ENCODE measurements at regions not wholly inside any gene's neighbourhood (a gene's known extent, or its start where the extent isn't known, plus 50 kb on each side); places are given as distances from the start of the nearest gene placed in this dataset.

DNA sequence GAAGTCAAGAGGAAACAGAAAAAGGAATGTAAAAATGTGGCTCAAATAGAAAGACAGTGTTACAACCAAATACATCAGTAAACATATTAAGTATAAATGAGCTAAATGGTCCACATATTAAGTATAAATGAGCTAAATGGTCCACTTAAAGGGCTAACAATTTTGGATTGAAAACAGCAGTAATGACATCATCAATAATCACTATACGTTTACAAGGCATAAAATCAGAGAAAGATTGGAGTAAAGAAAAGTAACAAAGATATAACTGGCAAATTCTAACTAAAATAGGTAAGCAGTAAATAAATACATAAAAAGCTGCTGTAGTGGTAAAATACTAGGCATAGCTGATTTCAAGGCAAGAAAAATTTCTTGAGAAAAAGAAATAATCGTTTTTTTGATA is 1298.4 kb upstream of the CELF2 start:
- no peak for DNase-seq

DNA sequence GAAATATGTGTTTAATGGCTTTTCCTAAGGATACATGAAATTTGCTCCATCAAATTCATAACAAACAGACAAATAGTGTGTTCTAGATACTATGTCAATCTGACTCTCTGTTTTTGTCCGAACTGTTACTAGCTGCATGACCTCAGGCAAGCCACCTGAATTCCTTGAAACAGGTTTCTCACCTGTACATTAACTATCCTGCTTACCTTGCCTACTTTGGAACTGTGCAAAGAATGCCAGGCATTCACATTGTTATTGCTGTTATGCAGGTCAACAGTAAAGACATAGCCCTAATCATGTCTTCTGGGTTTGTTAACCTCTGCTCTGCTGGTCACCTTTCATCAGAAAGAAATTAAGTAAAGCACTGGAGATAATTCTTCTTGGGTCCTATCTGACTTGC is 1283.9 kb upstream of the CELF2 start:
- DNase-seq, result no peak

DNA sequence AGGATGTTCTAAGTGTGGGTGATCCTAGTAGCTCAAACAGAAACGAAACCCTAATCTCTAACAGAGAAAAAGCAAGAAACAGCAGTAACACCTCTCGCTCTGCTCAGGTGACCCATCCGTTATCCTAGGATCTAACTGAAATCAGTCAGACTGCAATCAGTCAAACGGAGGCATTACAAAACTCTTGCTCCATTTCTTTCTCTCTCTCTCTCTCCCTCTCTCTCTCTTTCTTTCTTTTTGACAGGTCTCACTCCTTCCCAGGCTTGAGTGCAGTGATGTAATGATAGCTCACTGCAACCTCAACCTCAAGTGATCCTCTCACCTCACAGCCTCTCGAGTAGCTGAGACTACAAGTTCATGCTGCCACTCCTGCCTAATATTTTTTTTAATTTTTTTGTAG is 1283.5 kb upstream of the CELF2 start:
- DNase-seq, result no peak

DNA sequence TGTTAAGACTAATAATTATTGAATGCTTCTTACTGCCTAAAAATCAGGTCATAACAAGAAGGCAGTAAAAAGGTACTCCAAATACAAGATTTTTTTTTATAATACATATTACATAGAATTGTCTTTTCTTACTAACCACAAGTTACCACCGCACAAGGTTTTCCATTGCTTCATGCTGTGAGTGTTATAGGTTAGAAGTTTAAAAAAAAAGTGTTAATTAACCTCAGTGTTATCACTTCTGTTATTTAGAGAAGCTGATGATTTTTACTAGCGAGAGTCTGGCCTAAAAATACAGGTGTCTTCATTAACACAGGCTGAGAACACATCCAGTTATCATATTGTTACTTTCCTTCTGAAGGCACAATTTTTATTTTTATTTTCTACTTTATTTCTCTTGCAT is 1281.9 kb upstream of the CELF2 start:
- DNase-seq, result no peak

DNA sequence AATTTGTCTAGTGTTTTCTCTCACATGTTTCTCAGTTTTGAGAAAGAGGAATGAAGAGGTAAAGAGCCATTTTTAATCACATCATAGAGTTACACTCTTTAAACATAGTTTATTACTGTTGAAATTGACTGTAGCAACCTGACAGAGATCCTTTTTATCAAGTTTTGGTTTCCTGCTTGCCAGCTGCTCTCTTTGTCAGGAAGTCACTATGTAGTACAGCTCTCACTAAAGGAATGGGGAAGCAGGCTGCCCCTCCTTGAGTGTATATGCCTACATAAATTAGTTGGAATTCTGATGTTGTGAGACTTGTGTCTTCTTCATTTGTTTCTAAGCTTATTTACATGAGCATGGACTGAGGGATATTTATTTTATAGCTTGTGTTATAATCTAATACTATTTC is 1274.0 kb upstream of the CELF2 start:
- no peak for DNase-seq

DNA sequence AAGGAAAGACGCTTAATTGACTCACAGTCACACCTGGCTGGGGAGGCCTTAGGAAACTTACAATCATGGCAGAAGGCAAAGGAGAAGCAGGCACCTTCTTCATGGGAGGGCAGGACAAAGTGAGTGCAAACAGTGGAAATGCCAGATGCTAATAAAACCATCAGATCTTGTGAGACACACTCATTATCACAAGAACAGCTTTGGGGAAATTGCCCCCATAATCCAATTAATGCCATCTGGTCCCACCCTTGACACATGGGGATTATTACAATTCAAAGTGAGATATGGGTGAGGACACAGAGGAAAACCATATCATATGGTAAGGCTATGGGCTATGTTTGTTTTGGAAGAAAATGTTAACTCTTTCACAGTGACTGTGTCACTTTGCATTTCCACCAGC is 1272.5 kb upstream of the CELF2 start:
- no peak for DNase-seq

DNA sequence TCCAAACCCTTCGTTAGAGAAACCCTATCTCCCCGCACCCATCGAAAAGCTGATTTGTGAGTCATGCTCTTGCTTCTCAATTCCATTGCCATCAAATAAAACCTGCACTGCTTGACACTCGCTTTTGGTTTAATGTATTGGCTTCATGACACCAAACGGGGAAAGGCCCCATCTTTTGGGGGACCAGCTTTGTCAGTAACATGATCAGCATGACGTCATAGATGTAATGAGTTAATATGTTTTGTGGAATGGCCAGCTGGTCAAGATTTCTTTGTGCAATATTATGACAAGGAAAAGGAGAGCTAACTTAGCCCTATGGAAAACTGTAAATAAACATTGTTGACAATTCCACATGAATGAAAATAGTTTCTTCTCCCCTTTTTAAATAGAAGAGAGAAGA is 1260.5 kb upstream of the CELF2 start:
- DNase-seq, result no peak

DNA sequence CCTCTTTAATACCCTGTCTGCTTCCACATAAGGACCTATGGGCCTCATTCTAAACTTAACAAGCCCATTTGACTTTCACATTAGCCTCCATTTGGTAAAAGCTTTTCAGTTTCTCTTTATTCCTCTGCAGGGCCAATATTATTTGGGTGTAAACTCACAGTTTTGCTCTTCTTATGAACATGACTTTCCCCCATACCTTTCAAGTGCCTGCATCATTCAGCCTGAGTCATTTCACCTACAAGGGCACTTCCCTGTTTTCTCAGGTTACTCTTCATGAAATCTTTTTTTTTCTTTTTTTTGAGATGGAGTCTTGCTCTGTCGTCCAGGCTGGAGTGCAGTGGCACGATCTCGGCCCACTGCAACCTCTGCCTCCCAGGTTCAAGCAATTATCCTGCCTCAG is 1258.1 kb upstream of the CELF2 start:
- DNase-seq, result no peak

DNA sequence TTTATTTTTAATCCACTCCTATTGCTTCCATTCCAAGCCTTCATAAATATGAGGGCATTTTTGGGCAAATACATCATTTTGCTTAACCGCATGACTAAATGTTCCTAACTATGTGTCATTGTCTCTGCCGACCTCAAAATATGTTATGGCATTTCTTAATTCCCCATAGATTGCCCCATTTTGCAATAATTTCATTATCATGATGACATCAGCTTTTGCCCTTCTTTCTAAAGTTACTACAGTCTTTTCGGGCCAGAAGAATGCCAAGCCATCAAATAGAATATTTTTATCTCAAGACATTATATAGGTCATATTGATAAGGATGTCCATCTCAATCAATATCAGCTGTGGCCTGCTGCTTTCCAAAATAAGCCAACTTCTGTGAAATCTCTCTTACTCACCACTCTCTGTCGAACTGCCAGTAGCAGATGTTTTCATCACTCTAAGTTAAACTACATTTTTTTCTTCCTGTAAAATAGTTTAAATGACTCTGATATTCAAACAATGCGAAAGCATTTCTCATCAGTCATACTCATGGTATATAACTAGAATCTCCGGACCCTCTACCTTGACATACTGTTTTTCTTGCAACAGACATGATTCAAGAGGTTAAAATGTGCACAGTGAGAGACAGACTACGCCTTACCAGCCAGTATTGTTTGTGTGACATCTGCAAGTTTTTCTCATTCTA is 1254.6 kb upstream of the CELF2 start:
- DNase-seq, result no peak

DNA sequence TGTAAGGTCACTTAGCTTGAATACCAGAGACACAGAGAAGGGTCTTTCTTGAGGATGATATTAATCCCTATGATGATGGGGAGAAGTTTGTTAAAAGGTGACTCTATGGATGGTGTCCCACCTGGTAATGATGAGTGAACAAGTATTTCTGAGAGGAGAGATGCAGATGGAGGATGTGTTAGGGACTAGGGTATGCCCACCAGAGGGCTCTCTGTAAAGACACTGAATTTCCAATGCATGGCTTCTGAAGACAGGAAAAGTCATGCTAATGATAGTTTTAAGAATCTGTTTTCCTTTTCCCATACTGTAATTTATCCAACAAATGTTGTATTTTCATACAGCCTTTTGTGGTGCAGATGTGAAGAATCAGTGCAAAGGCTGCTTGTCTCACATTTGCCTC is 1250.9 kb upstream of the CELF2 start:
- DNase-seq, result no peak

DNA sequence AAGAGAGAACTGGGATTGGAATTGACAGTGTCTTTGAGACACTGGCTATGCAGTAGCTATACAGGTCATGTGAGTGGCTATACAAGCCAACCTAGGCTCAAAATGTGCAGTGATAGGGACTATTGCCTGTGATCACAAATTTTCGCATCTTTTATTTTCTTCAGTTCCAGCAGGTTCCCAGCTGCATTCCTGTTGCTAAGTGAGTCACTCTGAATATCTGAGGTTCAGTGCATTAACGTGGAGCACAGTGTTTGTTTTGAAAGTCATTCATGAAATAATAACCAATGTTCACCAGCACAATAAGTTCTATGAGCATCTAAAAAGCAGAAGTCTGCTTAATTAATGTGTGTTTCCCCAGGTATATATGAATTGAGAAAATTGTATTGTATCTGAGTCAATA is 1236.0 kb upstream of the CELF2 start:
- DNase-seq, result no peak

DNA sequence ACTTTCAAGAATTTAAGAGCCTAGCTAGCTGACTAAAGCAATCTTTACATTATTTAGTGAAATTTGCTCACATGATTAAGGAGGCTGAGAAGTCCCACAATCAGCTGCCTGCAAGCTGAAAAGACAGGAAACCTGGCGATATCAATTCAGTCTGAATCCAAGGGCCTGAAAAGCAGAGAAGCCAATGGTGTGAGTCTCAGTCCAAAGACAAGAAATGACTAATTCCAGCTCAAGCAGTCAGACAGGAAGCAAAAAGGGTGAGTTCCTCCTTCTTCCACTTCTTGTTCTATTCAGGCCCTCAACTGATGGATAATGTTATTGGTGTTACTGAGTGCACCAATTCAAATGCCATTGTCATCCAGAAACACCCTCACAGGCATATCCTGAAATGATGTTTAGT is 1231.6 kb upstream of the CELF2 start:
- no peak for DNase-seq

DNA sequence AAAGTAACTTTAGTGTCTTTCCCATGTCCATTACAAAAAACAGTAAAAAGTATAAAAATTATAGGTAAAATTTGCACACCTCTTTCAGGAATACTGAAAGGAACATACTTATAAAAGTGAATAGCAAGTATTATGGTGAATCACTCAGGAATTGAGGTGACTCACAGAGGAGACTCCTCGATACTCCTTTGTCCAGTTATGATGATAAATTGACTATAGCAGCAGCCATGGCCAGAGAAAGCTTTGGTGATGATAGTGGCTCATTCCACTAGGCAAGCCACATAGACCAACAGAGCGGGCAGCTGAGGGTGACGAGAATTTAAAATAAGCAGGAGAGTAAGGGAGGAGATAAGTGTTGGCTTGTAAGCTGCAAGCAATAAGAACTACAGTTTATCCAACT is 1231.1 kb upstream of the CELF2 start:
- DNase-seq, result no peak

DNA sequence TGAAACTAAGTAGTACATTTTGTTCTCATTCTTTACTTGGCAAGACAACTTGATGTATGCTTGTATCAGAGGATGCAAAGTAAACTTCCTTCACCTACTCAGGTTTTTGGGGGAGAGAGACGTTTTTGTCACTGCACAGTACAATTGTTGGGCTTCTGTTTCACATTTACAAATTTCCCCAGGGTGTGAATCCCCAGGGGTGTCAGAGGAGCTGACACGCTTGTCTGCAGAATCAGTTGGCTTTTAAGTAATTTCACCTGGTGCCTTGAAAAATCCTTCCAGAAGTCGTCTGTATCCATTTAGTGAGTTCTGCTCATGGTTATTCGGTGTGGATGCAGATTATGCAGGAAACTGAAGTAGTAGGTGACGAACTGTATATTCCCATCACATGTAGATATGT is 1227.7 kb upstream of the CELF2 start:
- DNase-seq, result no peak

DNA sequence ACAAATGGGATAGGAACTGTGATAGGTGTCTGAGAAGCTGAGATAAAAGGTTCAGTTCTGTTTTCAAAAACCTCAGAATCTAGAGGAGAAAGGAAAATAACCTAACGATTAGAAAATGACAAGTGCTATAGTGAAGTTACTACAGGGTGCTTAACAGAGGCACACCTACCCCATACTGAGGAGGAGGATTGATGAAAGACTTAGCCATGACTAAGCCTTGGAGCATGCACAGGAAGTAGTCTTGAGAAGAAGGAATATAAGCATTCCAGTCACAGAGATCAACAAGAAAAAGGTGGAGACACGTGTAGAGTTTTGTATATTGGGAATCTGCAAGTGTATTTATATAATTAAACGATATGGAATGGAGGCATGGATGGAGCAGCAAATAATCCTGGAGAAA is 1225.5 kb upstream of the CELF2 start:
- no peak for DNase-seq

DNA sequence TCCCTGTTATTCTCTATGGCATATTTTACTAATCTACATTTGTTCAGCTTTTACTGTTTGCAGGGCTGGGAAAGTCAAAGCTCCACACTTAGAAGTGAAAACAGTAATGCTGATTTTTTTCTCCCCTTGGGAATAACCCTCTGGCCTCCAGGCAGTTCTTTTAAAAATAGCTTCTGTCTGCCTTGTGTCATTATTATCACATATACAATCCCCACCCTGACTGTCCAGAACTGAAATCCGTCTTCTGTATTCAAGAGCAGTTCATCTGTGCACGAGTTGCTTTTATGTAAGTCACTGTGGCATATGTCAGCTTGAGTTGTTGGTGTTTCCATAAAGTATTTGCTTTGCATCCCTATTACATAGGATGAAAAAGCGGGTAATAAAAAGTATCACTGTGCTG is 1221.1 kb upstream of the CELF2 start:
- no peak for DNase-seq

DNA sequence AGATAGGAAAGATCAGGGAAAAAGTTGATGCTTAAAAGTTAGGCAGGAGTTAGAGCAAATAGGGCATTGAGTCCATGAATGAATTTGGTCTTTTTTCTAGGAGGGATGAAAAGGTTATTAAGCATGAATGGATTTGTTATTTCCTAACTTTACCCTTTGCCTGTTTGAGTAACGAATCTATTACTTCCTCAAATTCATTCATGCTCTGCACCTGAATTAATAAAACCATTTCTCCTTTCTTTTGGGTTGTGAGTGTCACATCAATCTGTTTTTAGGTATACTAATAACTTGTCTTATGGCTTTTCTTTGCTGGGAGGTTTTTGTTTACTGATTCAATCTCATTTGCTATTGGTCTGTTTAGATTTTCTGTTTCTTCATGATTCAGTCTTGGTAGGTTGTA is 1217.7 kb upstream of the CELF2 start:
- DNase-seq, result no peak

DNA sequence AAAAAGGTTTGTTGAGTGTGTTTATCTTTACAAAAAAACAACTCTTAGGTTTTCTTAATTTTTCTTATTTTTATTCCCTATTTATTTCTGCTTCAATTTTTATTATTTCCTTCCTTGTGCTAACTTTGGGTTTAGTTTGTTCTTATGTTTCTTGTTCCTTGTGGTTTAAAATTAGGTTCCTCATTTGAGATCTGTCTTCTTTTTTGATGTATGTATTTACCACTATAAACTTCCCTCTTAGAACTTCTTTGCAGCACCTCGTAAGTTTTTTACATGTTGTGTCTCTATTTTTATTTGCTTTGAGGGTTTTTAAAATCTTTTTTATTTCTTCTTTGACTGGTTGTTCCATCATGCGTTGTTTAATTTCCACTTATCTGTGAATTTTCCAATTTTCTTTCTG is 1217.1 kb upstream of the CELF2 start:
- DNase-seq, result no peak

DNA sequence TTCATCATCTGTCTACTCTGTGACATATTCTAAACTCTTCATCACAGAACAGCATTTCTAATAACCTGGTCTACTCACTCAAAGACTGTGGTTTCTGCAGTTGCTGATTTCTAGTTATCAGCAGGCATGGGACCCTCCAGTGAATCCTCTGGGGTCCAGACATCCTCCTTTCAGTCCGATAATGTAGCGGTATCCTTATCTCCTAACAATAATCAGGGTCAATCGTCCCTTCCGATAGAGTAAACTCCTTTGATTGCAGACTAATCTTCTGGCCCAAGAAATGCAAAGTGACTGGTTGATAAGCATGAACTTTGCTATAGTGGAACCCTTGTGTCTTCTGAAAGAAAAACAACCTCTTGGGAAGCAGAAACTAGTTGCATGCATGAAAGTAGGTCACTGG is 1209.8 kb upstream of the CELF2 start:
- no peak for DNase-seq

DNA sequence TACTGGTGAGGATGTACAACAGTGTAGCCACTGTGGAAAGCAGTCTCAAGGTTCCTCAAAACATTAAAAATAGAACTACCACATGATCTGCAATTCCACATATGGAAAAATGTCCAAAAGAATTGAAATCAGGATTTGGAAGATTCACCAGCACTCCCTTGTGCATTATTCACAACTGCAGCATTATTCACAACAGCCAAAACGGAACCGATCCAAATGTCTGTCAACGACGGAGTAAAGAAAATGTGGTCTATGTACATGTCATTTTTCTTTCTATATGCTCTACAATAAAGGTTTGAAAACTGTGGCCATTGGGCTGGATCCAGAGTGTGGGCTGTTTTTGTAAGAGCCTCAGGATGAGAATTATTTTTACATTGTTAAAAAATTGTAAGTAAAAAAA is 1206.1 kb upstream of the CELF2 start:
- DNase-seq, result no peak

DNA sequence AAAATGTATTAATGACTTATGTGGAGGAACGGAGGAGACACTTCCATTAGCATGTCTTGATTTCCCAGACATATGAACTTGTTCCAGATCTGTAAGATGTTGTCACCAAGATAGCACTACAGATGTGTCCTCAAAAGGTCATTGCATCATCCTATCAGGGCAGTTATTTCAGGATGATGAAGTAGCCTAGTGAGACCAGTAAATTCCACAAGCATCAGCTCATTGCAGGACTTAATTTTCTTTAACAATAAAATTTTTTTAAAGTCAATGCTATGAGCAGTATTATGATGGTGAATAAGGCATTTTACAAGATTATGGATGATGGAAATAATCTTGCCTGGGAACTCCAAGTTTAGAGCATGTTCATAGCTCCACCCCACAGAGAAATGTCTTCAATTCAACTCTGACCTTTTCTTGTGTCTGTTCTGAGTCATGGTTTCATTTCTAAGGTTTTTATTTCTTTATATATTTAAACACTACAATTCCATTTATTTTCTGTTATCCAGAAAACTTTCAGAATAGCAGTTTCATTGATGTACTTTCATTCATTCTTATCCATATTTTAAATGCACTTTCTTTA is 1203.3 kb upstream of the CELF2 start:
- no peak for DNase-seq

DNA sequence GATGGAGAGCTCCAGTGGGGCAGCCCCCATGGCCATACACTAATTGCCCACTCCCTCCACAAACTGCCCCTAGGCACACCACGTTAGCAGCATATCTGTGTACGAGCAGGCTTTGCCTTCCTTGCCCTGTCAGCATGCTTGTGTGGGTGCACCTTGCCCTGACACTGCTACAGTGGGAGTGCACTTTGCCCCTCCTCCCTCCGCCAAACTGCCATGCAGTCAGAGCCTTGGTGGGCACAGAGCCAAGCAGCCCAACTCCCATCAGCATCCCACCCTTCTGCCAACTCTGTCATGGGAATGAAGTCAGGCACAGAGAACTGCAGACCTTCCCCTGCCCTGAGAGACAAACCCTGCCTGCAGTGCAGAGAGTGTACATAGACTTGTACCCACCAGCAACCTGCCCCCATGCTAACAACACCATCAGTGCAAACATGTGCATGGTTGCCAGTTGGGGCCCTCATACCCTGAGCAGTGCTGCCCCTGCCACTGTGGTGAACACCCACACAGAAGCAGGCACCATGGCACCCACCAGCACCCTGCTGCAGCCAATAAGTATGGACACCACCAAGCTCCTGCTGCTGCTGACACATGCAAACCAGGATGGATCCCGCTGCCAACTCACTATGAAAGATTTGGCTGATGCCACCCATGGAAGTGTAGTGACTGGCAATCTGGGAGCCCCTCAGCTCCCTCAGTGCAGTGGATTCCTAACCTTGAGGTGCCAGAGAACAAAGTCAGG is 1197.7 kb upstream of the CELF2 start:
- no peak for DNase-seq

DNA sequence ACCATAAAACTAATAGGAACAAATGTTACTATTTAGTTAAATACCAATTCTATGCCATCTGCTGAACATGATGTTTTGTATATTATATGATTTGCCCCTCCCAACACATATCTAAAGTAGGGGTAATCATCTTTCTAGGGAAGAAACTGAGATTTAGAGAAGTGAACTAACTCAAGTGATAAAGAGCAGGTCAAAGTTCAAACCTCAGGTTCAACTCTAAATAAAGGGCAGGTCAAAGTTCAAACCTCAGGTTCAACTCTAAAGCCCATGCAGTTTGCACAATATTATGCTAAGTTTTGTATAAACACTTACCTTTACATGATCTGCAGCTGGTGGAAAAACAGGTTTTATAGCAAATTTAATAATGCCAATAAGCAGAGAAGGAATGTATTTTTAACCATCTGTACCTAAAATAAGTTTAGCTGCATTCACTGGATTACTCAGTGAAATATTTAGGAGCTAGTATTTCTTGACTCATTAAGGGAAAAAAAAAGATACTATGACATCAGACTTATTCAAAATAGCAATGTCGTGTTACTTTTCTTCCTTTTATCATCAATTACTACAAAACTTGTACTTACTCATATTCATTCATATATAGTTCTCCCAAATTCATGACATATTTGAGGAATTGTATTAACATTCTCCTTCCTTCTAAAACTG is 1194.3 kb upstream of the CELF2 start:
- no peak for DNase-seq

DNA sequence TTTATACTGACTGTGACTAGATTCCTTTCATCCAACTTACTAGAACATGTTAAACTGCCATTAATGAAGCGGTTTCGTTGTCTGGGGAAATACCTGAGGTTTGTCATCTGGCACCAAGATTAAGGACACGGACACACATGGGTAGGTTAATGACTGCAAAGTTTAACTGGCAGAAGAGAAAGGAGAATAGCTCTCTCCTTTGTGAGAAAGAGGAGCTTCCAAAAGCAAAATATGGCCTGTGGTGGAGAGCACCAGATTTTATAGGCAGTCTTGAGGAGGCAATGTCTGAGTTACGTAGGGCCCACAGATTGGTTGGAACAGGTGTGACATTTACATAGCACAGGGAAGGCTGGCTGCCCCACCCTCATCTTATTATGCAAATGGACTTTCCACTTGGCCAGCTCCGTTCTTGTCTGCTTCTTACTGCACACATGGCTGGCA is 1193.0 kb upstream of the CELF2 start:
- no peak for DNase-seq

Measured in T-helper 1 cell (primary cell).